Retina (tissue), 1 donor: ENCODE measurements at regions not wholly inside any gene's neighbourhood (a gene's known extent, or its start where the extent isn't known, plus 50 kb on each side); places are given as distances from the start of the nearest gene placed in this dataset.
A peak's percentile ranks its signal among the peaks of the same experiment; 100 is the strongest.

Source experiments
- DNase-seq: peaks from one replicate; pipeline ENCODE4 v3.0.0-alpha.2; 2016

DNA sequence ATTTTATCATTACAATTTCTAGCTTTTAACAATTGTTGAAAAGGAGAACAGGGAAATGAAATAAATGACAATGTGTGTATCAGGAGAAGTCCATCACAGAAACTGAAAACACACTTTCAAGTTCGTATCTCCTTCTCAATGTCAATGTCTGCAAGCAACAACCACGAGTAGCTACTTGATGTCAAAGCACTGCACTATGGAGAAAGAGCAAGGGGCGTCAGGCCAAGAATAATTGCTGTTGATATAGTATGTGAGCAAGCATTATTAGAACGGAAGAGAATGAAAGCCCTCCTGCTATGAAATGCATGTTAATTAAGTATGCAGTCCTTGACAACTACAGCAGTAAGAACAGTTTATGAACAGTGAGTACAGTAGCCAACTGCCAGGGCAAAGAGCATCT, 1250.1 kb downstream of the ZPLD1 start:
- peak; percentile 15 for DNase-seq

DNA sequence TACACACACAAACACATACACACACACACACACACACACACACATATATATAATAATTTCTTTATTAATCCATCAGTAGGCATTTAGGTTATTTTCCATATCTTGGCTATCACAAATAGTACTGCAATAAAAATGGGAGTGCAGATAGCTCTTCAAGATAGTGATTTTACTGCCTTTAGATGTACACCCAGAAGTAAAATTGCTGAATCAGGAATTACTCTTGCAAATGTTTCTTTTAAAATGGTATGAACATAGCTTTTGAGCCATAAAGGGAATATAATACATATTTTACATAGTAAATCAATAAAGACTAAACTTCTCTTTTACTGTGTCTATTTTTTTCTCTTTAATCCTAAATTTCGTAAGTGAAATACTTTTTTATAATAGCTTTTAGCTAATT, 1251.1 kb downstream of the ZPLD1 start:
- no peak for DNase-seq

- DNase-seq: no peak
Observed at GRCh38 chr3:103690536-103690935, 1255.7 kb downstream of the ZPLD1 start.

- no peak for DNase-seq
Observed at GRCh38 chr3:103693831-103694230, 1259.0 kb downstream of the ZPLD1 start.

GRCh38 chr3:103698646-103699045, 1263.8 kb downstream of the ZPLD1 start:
- no peak for DNase-seq

- no peak for DNase-seq
Observed at GRCh38 chr3:103699228-103699627, 1264.4 kb downstream of the ZPLD1 start.

GRCh38 chr3:103705641-103706040, 1270.8 kb downstream of the ZPLD1 start:
- DNase-seq: no peak

- no peak for DNase-seq
Observed at GRCh38 chr3:103706671-103707070, 1271.9 kb downstream of the ZPLD1 start.

DNA sequence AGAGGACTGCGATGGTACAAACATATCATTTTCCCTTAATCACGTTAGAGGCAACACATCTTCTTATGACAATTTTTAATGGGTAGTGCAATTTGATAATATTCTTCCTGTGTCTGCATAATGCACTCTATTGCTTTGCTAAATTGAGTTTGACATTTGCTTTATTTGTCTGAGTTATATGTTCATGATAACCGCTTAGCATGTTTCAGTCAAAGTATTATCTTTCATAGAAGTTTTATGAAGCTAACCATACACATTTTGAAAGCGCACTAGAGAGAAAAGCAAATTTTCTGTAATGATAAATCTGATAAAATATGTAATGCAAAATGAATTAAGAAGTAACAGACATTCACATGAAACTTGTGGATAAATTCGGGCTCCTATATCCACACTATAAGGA, 1276.9 kb downstream of the ZPLD1 start:
- no peak for DNase-seq

GRCh38 chr3:103712320-103713008, 1277.6 kb downstream of the ZPLD1 start:
- no peak for DNase-seq

GRCh38 chr3:103729547-103729946, 1294.7 kb downstream of the ZPLD1 start:
- no peak for DNase-seq

DNA sequence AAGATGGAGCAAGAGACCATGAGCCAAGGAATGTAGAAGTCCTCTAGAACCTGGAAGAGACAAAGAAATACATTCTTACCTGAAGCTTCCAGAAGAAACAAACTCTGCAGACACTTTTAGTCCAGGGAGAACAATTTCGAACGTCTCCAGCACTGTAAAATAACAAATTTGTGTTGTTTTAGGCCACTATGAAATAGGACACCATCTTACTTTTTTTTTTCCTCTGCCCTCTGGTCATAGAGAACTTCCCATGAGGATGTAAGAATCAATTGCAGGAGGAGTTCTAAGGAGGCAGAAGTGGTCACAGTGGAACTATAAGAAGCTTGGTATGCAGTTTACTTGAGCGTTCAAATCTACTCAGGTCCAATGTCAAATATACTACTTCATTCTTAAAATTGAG, 1295.9 kb downstream of the ZPLD1 start:
- DNase-seq: no peak

GRCh38 chr3:103752986-103753385, 1318.2 kb downstream of the ZPLD1 start:
- no peak for DNase-seq

DNA sequence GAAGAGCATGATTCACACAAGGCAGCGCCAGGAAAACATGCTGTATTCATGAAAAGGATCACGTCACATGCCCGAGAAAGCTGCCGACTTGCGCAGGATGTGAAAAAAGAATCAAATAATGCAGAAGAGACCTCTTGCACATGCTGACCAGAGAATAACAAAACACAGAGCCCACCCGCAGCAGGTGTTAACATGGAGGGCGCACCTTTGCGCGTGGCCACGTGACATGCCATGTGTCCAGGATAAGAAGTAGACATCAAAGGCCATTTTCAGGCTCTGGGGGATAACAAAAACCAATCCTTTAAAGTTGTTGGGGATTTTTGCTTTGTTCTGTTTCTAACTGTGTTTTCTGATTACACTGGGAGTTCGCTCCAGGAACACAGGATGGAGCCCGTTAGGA, 1332.8 kb downstream of the ZPLD1 start:
- peak; percentile 1 for DNase-seq

- DNase-seq: no peak
Observed at GRCh38 chr3:103785017-103785416, 1350.2 kb downstream of the ZPLD1 start.

- DNase-seq: no peak
Observed at GRCh38 chr3:103785537-103785936, 1350.7 kb downstream of the ZPLD1 start.

DNA sequence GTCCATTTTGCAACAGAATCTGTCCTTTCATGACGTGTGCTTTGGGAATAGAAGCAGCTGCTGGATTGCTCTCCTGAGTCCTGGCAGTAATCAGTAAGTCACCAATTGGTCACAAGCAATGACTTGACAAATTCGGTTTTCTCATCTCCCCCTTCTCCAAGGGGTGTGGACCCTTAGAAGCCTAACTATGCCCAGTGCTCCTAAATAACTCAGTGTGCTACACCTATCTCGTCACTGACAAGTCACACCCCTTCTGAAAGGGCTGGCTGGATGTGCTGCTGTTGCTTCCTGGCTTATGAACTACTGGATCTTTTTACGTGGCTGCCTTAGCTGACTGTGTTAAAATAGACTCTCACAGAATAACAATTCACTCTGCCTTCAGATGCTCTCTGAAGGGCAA, 1351.5 kb downstream of the ZPLD1 start:
- no peak for DNase-seq

- no peak for DNase-seq
Observed at GRCh38 chr3:103787164-103787871, 1352.5 kb downstream of the ZPLD1 start.

- no peak for DNase-seq
Observed at GRCh38 chr3:103787879-103788278, 1353.1 kb downstream of the ZPLD1 start.

DNA sequence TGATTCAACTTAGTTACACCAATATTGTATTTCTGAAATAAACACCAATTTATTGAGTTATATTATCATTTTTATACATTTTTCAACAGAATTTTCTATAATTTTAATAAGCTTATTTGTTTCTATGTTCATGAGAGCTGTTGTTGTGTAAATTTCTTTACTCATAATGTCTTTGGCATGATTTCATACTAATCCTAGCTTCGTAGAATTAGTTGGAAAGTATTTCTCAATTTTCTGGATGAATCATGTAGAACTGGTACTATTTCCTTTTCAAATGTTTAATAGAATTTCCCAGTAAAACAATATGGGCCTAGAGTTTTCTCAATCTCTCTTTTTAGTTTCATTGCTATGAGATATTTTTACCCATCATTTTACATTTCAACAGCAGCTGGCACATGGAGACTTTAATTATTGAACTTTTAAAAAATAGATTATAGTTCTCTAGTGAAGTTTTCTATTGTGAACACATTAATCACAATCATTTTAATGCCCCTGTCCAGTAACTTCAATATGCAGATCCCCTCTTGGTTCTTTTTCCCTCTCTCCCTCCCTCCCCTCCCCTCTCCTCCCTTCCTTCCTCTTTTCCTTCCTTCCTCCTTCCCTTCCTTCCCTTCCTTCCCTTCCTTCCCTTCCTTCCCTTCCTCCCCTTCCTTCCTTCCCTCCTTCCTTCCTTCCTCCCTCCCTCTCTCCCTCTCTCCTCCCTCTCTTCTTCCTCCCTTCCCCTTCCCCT, 1357.1 kb downstream of the ZPLD1 start:
- no peak for DNase-seq

GRCh38 chr3:103794656-103795055, 1359.8 kb downstream of the ZPLD1 start:
- DNase-seq: no peak

- DNase-seq: no peak
Observed at GRCh38 chr3:103796068-103796467, 1361.3 kb downstream of the ZPLD1 start.

- no peak for DNase-seq
Observed at GRCh38 chr3:103803787-103804186, 1369.0 kb downstream of the ZPLD1 start.

DNA sequence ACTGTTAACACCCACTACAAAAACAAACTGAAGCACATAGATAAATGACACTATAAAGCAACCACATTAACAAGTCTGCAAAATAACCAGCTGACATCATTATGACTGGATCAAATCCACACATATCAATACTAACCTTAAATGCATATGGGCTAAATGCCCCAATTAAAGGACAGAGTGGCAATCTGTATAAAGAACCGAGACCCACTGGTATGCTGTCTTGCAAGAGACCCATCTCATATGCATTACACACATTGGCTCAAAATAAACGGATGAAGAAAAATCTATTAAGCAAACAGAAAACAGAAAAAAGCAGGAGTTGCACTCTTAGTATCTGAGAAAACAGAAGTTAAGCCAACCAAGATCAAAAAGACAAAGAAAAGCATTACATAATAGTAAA, 1375.4 kb downstream of the ZPLD1 start:
- DNase-seq: no peak
